Islet of Langerhans (tissue), 1 donor: ENCODE measurements at regions not wholly inside any gene's neighbourhood (a gene's known extent, or its start where the extent isn't known, plus 50 kb on each side); places are given as distances from the start of the nearest gene placed in this dataset.
"Not testable (repeated sequence)": the region's sequence is repeated elsewhere in the genome, so short reads cannot be mapped to it uniquely, and the experiment has no call there.

Source experiments
- FAIRE-seq: peaks from one replicate; lab custom pipeline; 2011; peaks lifted over from hg19 to GRCh38; lab: Jason Lieb, UNC

- FAIRE-seq, result no peak
Observed at GRCh38 chr4:158313566-158313965, 103.3 kb downstream of the TMEM144 start.

- no peak for FAIRE-seq
Observed at GRCh38 chr4:158314756-158315487, 104.6 kb downstream of the TMEM144 start.

- no peak for FAIRE-seq
Observed at GRCh38 chr4:158315706-158316105, 105.4 kb downstream of the TMEM144 start.

- FAIRE-seq, result no peak
Observed at GRCh38 chr4:158316264-158316663, 106.0 kb downstream of the TMEM144 start.

- FAIRE-seq, result no peak
Observed at GRCh38 chr4:158319880-158320279, 109.6 kb downstream of the TMEM144 start.

GRCh38 chr4:158322109-158322508 is 111.8 kb downstream of the TMEM144 start:
- FAIRE-seq, result peak; percentile 13

GRCh38 chr4:158327525-158327924 is 117.2 kb downstream of the TMEM144 start:
- FAIRE-seq, result no peak

GRCh38 chr4:158331863-158332262 is 121.6 kb downstream of the TMEM144 start:
- FAIRE-seq, result no peak

GRCh38 chr4:158333820-158334219 is 123.5 kb downstream of the TMEM144 start:
- FAIRE-seq, result no peak

- FAIRE-seq, result no peak
Observed at GRCh38 chr4:158341896-158342295, 131.6 kb downstream of the TMEM144 start.

GRCh38 chr4:158346576-158346975 is 136.3 kb downstream of the TMEM144 start:
- no peak for FAIRE-seq

- FAIRE-seq, result no peak
Observed at GRCh38 chr4:158347556-158347955, 137.3 kb downstream of the TMEM144 start.

- no peak for FAIRE-seq
Observed at GRCh38 chr4:158350161-158350560, 139.9 kb downstream of the TMEM144 start.

GRCh38 chr4:158353541-158354304 is 143.4 kb downstream of the TMEM144 start:
- FAIRE-seq, result no peak

- FAIRE-seq, result no peak
Observed at GRCh38 chr4:158356301-158356700, 146.0 kb downstream of the TMEM144 start.

- FAIRE-seq, result not testable (repeated sequence)
Observed at GRCh38 chr4:158367932-158368441, 153.7 kb upstream of the RXFP1 start.

GRCh38 chr4:158371158-158371557 is 150.5 kb upstream of the RXFP1 start:
- no peak for FAIRE-seq

GRCh38 chr4:158374318-158374717 is 147.4 kb upstream of the RXFP1 start:
- FAIRE-seq, result no peak

GRCh38 chr4:158376106-158376840 is 145.4 kb upstream of the RXFP1 start:
- no peak for FAIRE-seq

GRCh38 chr4:158384414-158384813 is 137.3 kb upstream of the RXFP1 start:
- FAIRE-seq, result no peak

- FAIRE-seq, result no peak
Observed at GRCh38 chr4:158395343-158395742, 126.3 kb upstream of the RXFP1 start.

- no peak for FAIRE-seq
Observed at GRCh38 chr4:158395889-158396288, 125.8 kb upstream of the RXFP1 start.

GRCh38 chr4:158397781-158398180 is 123.9 kb upstream of the RXFP1 start:
- no peak for FAIRE-seq
